Astrocyte (in vitro differentiated cells and primary cell): ENCODE measurements at regions not wholly inside any gene's neighbourhood (a gene's known extent, or its start where the extent isn't known, plus 50 kb on each side); places are given as distances from the start of the nearest gene placed in this dataset.
A peak's percentile ranks its signal among the peaks of the same experiment; 100 is the strongest.

Experiments used
- DNase-seq: peaks from one replicate; pipeline ENCODE4 v3.0.0-alpha.2; 2010; ENCODE audit warnings: low read depth
- FAIRE-seq: peaks from 2 replicates; lab custom pipeline; 2011; peaks lifted over from hg19 to GRCh38; lab: Jason Lieb, UNC
- H2AFZ ChIP-seq: 2 replicates; pipeline ENCODE4 v1.6.0; 2012; ENCODE audit warnings: low read depth, low read length, inconsistent platforms
- H3K27ac ChIP-seq: 2 replicates; pipeline ENCODE4 v1.5.1; 2011; ENCODE audit warnings: low read depth, low read length, inconsistent platforms
- H3K27me3 ChIP-seq: 2 replicates; pipeline ENCODE4 v1.6.0; 2011; ENCODE audit warnings: low read length, inconsistent platforms; ENCODE audit not compliant: insufficient read depth
- H3K36me3 ChIP-seq: 2 replicates; pipeline ENCODE4 v1.5.1; 2011; ENCODE audit warnings: low read length, inconsistent platforms; ENCODE audit not compliant: insufficient read depth
- H3K4me1 ChIP-seq: 2 replicates; pipeline ENCODE4 v1.5.1; 2011; ENCODE audit warnings: low read length, inconsistent platforms; ENCODE audit not compliant: insufficient read depth
- H3K4me2 ChIP-seq: 2 replicates; pipeline ENCODE4 v1.6.0; 2012; ENCODE audit warnings: low read length, inconsistent platforms
- H3K4me3 ChIP-seq: 2 replicates; pipeline ENCODE4 v1.5.1; 2011; ENCODE audit warnings: low read depth, mild to moderate bottlenecking, low read length, inconsistent platforms; ENCODE audit not compliant: insufficient read depth
- H3K79me2 ChIP-seq: 2 replicates; pipeline ENCODE4 v1.6.0; 2012; ENCODE audit warnings: mild to moderate bottlenecking, low read length, inconsistent platforms; ENCODE audit not compliant: insufficient read depth
- H3K9ac ChIP-seq: 2 replicates; pipeline ENCODE4 v1.6.0; 2012; ENCODE audit warnings: mild to moderate bottlenecking, low read length, inconsistent platforms
- H3K9me3 ChIP-seq: 2 replicates; pipeline ENCODE4 v1.5.1; 2012; ENCODE audit warnings: low read depth, mild to moderate bottlenecking, low read length, inconsistent platforms; ENCODE audit not compliant: insufficient read depth
- H4K20me1 ChIP-seq: 2 replicates; pipeline ENCODE4 v1.6.0; 2012; ENCODE audit warnings: low read length, inconsistent platforms; ENCODE audit not compliant: insufficient read depth
- H3K27ac Mint-ChIP-seq: one replicate; pipeline ENCODE4 v1.8.0; 2021; ENCODE audit warnings: mild to moderate bottlenecking, mixed read lengths; ENCODE audit not compliant: unreplicated experiment
- H3K27me3 Mint-ChIP-seq: one replicate; pipeline ENCODE4 v1.8.0; 2021; ENCODE audit warnings: low read depth, mixed read lengths; ENCODE audit not compliant: unreplicated experiment
- H3K36me3 Mint-ChIP-seq: one replicate; pipeline ENCODE4 v1.8.0; 2021; ENCODE audit warnings: low read depth, mixed read lengths; ENCODE audit not compliant: unreplicated experiment
- H3K4me1 Mint-ChIP-seq: one replicate; pipeline ENCODE4 v1.8.0; 2021; ENCODE audit warnings: low read depth, mixed read lengths; ENCODE audit not compliant: unreplicated experiment
- H3K4me3 Mint-ChIP-seq: one replicate; pipeline ENCODE4 v1.8.0; 2021; ENCODE audit warnings: mild to moderate bottlenecking, moderate library complexity, mixed read lengths; ENCODE audit not compliant: unreplicated experiment
- H3K9me3 Mint-ChIP-seq: one replicate; pipeline ENCODE4 v1.8.0; 2021; ENCODE audit warnings: mild to moderate bottlenecking, mixed read lengths; ENCODE audit not compliant: unreplicated experiment
- EZH2 ChIP-seq: IDR thresholded peaks from 2 replicates; pipeline ENCODE4 v1.6.1; 2012; ENCODE audit warnings: mild to moderate bottlenecking, low read length, inconsistent platforms; ENCODE audit not compliant: insufficient read depth
- TF ChIP-seq, protein P1 (sequence below): IDR thresholded peaks from 2 replicates; pipeline ENCODE4 v1.5.1; 2011; ENCODE audit warnings: low read depth, mild to moderate bottlenecking, inconsistent platforms, low read length, moderate library complexity; ENCODE audit not compliant: insufficient read depth

DNA sequence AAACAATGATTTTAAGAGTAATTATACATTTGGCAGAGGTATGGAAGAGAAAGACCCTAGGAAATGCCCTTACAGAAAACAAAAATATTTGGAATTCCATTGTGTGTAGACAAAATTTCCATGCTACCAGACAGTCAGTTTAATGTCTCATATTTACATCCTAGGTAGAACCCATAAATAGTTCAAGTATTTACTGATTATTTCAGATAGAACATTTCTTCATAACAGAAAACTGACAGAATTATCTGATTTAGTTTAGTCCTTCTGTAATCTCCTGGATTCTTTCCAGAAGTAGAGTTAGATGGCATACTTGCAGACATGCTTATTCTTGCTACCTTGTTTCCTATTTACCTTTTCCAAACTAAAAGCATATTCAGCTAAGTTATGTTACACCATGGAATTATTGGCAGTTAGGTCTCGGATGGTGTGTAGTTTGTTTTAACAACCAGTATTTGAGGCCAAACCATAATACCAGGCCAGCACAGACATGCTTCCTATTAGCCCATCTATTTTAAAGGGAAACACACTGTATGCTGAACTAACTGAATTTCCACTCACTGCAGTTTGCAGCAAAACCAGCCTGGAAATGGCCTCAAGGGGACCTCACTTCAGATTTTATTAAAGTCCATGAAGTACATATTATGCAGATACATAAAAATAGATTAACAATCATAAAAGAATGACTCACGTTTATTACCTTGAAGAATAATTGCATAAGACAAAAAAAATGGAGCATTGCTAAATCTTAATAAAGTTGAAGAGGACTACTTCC, 126.6 kb upstream of the LRIG3 start:
- no peak overlapping the region for H3K27ac ChIP-seq
- FAIRE-seq: no peak

DNA sequence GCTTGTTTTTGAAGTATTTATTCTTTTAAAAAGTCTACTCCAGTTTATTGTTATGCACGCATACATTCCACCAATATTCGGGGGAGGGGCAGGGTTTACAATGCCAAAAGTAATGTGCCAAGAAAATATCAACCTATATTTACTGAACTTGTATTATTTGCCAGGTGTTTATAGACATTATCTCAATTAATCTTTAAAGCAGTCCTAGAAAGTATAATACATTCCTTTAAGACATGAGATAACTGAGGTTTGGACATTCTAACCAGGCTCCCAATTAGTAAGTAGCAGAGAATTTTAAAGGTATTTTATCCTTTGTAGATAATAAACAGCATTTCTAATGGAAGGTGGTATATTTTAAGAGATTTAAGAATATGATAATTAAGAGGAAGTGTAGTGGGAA, 124.5 kb upstream of the LRIG3 start:
- Mint-ChIP-seq H3K27ac (no peak overlapping the region), H3K4me3 (no peak overlapping the region), H3K4me1 (peaks cover 55% of the 10 kb centered on the region), H3K27me3 (no peaks in the 10 kb centered on the region), H3K9me3 (no peaks in the 10 kb centered on the region), H3K36me3 (no peaks in the 10 kb centered on the region)
- peaks cover 30% of the 10 kb centered on the region for H3K4me1 ChIP-seq
- H3K4me2 ChIP-seq: no peak overlapping the region
- H3K27ac ChIP-seq: no peak overlapping the region
- H3K36me3 ChIP-seq: no peaks in the 10 kb centered on the region
- DNase-seq (peak; percentile 44), FAIRE-seq (no peak)
- H3K9ac ChIP-seq: no peak overlapping the region
- no peaks in the 10 kb centered on the region for H3K27me3 ChIP-seq
- H3K4me3 ChIP-seq: no peak overlapping the region
- no peak for TF ChIP-seq EZH2
- TF ChIP-seq, protein P1, sequence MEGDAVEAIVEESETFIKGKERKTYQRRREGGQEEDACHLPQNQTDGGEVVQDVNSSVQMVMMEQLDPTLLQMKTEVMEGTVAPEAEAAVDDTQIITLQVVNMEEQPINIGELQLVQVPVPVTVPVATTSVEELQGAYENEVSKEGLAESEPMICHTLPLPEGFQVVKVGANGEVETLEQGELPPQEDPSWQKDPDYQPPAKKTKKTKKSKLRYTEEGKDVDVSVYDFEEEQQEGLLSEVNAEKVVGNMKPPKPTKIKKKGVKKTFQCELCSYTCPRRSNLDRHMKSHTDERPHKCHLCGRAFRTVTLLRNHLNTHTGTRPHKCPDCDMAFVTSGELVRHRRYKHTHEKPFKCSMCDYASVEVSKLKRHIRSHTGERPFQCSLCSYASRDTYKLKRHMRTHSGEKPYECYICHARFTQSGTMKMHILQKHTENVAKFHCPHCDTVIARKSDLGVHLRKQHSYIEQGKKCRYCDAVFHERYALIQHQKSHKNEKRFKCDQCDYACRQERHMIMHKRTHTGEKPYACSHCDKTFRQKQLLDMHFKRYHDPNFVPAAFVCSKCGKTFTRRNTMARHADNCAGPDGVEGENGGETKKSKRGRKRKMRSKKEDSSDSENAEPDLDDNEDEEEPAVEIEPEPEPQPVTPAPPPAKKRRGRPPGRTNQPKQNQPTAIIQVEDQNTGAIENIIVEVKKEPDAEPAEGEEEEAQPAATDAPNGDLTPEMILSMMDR: no peak
- H2AFZ ChIP-seq: no peak overlapping the region
- no peaks in the 10 kb centered on the region for H4K20me1 ChIP-seq
- no peaks in the 10 kb centered on the region for H3K79me2 ChIP-seq
- H3K9me3 ChIP-seq: no peaks in the 10 kb centered on the region

More for the DNA sequence above, 126.6 kb upstream of the LRIG3 start:
- TF ChIP-seq, protein P1: no peak
- TF ChIP-seq EZH2: no peak
- Histone ChIP-seq H3K4me1 (peaks cover 10% of the 10 kb centered on the region), H3K4me2 (no peak overlapping the region), H3K9me3 (no peaks in the 10 kb centered on the region), H3K27me3 (no peaks in the 10 kb centered on the region), H3K4me3 (no peak overlapping the region), H3K9ac (no peak overlapping the region), H3K36me3 (no peaks in the 10 kb centered on the region), H4K20me1 (no peaks in the 10 kb centered on the region), H2AFZ (no peak overlapping the region), H3K79me2 (no peaks in the 10 kb centered on the region)
- DNase-seq: no peak
- Mint-ChIP-seq H3K27me3 (no peaks in the 10 kb centered on the region), H3K4me1 (peaks cover 37% of the 10 kb centered on the region), H3K36me3 (no peaks in the 10 kb centered on the region), H3K27ac (peak overlapping the region; percentile 75), H3K4me3 (no peak overlapping the region), H3K9me3 (no peaks in the 10 kb centered on the region)
